GM12872 (cell line): ENCODE measurements at regions not wholly inside any gene's neighbourhood (a gene's known extent, or its start where the extent isn't known, plus 50 kb on each side); places are given as distances from the start of the nearest gene placed in this dataset.

Source experiments
- CTCF ChIP-seq: IDR thresholded peaks from 3 replicates; pipeline ENCODE4 v1.5.1; 2011; ENCODE audit warnings: low read depth, mild to moderate bottlenecking, low read length, moderate library complexity; ENCODE audit not compliant: insufficient read depth

DNA sequence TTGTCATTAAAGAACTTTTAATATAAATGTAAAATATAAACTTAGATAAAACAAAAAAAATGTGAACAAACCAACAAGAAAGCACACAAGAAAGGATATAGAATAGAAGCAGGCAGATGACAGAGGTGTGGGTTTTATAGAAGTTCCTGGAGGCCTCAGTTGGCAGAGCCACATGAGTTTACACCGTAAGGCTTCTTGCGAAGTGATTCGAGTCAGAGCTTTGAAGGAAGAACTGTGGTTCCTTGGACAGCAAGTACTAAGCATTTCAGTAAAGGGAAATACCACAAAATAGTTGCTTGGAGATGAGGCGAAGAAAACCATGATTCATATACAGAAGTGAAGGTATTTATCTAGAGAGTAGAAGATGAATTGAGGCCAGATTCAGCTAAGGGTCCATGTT is 207.9 kb upstream of the EYA4 start:
- no peak for TF ChIP-seq CTCF

GRCh38 chr6:133034509-133035206 is 206.5 kb upstream of the EYA4 start:
- no peak for TF ChIP-seq CTCF

DNA sequence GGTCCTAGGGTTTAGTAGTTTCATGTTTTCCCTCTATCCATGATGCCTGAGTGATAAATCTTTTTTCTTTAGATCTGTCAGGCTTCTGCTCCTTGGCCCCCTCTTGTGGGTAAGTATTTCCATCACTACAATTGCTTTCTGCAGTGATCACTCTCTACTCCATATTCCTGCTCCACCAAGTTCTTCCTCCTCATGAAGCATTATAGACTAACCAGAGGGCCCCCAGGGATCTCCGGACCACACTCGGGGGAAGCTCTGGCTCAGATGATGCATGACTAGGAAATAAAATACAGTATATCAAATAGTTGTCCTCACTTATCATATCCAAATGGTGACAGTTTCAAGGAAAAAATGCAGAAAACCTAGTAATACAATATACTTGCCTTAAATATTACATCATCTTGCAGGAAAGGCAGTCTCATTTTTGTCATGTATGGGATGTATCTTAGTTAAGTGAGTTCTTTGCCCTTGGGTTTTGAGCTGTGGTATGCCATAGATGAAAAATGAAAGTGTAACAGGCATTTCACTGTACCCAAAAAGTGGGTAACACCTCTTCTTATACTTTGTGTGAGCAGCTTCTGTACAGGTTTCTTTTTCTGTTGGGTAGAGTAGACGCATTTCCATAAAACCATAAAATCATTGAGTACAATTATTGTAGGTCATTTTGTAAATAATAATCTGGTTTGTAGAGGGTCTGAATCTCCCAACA is 200.9 kb upstream of the EYA4 start:
- TF ChIP-seq CTCF, result peak; percentile 36; the same call in 2 of the 3 replicates

GRCh38 chr6:133040803-133041419 is 200.2 kb upstream of the EYA4 start:
- no peak for TF ChIP-seq CTCF

- TF ChIP-seq CTCF, result no peak
These were observed 198.5 kb upstream of the EYA4 start for GRCh38 chr6:133042550-133043120.

DNA sequence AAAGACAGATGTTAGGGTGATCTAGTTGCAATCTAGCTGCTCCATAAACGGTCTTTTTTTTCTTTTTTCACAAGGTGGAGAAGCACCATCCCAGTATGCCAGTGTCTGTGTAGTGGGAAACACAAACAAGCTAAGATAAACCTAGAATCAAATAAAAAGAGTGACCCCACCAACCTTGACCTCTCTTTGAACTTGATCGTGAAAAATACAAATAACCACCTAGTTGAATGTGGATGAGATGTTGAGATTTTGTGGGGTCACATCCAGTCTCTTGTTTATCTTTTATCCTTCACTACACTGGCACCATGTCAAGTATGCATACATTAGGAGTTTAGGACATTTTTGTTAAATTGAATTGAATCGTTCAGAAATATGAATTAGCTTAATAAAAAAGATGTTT is 194.6 kb upstream of the EYA4 start:
- TF ChIP-seq CTCF, result no peak

- no peak for TF ChIP-seq CTCF
These were observed 194.0 kb upstream of the EYA4 start for GRCh38 chr6:133047065-133047665.
